Endodermal cell (in vitro differentiated cells): ENCODE measurements at regions not wholly inside any gene's neighbourhood (a gene's known extent, or its start where the extent isn't known, plus 50 kb on each side); places are given as distances from the start of the nearest gene placed in this dataset.
"Not testable (repeated sequence)": the region's sequence is repeated elsewhere in the genome, so short reads cannot be mapped to it uniquely, and the experiment has no call there.

Experiments
- DNase-seq: peaks from one replicate; pipeline ENCODE4 v3.0.0-alpha.2; 2017
- H3K27ac ChIP-seq: 2 replicates; pipeline ENCODE4 v1.5.1; 2013; ENCODE audit warnings: mild to moderate bottlenecking, low read depth, low read length, moderate library complexity
- H3K27me3 ChIP-seq: 2 replicates; pipeline ENCODE4 v1.6.1; 2013; ENCODE audit warnings: mild to moderate bottlenecking, low read length, moderate library complexity; ENCODE audit not compliant: insufficient read depth, control insufficient read depth, poor library complexity, severe bottlenecking
- H3K36me3 ChIP-seq: 2 replicates; pipeline ENCODE4 v1.7.0; 2013; ENCODE audit warnings: mild to moderate bottlenecking, low read length, moderate library complexity; ENCODE audit not compliant: control insufficient read depth, insufficient read depth
- H3K4me1 ChIP-seq: one replicate; pipeline ENCODE4 v1.7.0; 2013; ENCODE audit warnings: low read length; ENCODE audit not compliant: control insufficient read depth, insufficient read depth
- H3K4me3 ChIP-seq: 2 replicates; pipeline ENCODE4 v1.5.1; 2013; ENCODE audit warnings: mild to moderate bottlenecking, low read length, moderate library complexity
- H3K9ac ChIP-seq: 2 replicates; pipeline ENCODE4 v1.6.1; 2013; ENCODE audit warnings: mild to moderate bottlenecking, low read length, moderate library complexity; ENCODE audit not compliant: poor library complexity, severe bottlenecking; ENCODE audit errors: extremely low read depth
- H3K9me3 ChIP-seq: 2 replicates; pipeline ENCODE4 v1.6.1; 2013; ENCODE audit warnings: mild to moderate bottlenecking, low read length, moderate library complexity; ENCODE audit not compliant: control insufficient read depth
- H3K27ac Mint-ChIP-seq: 2 replicates; pipeline ENCODE4 v1.8.0; 2020; ENCODE audit warnings: mixed read lengths
- H3K27me3 Mint-ChIP-seq: 2 replicates; pipeline ENCODE4 v1.8.0; 2021; ENCODE audit warnings: mild to moderate bottlenecking, mixed read lengths; ENCODE audit not compliant: insufficient read depth
- H3K36me3 Mint-ChIP-seq: 2 replicates; pipeline ENCODE4 v1.8.0; 2020; ENCODE audit warnings: low read depth, mixed read lengths
- H3K4me1 Mint-ChIP-seq: 2 replicates; pipeline ENCODE4 v1.8.0; 2020; ENCODE audit warnings: mixed read lengths
- H3K4me3 Mint-ChIP-seq: 2 replicates; pipeline ENCODE4 v1.8.0; 2020; ENCODE audit warnings: mild to moderate bottlenecking, moderate library complexity, mixed read lengths
- H3K9me3 Mint-ChIP-seq: 2 replicates; pipeline ENCODE4 v1.8.0; 2020; ENCODE audit warnings: mild to moderate bottlenecking, mixed read lengths
- WGBS, 2 experiments: methylation state at CpG; one replicate each; pipeline versions ENCODE4 v1.1.5 to v1.1.7; 2013; ENCODE audit warnings: missing lambda C conversion rate in 2 of 2, mixed read lengths in 1 of 2; ENCODE audit not compliant: insufficient coverage in 1 of 2, insufficient read length in 1 of 2; 5-methylcytosine and 5-hydroxymethylcytosine counted together
- TF ChIP-seq, protein P1 (sequence below): fragments of 200-600 bp; sonication (generic); conservative IDR thresholded peaks from 2 replicates; pipeline ENCODE4 v1.5.0; 2021; ENCODE audit warnings: antibody characterized with exemption, mild to moderate bottlenecking

DNA sequence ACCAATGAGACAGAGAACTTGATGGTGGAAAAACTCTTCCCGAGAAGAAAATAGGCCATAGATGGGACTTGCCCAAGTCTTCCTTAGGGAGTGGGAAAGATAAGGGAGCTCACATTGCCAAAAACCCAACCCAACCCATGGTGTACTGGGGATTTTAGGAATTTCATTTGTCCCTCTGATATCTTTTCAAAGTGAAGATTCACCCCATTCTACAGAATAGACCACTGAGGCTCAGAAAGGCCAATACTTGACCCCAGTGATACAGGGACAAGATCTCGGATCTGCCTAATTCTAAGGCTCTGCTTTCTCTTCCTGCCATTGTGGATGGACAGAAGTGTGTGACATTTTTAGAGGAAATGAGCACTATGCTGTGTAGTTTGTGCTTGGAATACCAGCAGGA lies 159.0 kb downstream of the MYCN start:
- no peak overlapping the region for H3K4me3 Mint-ChIP-seq
- no peaks in the 10 kb centered on the region for H3K27me3 Mint-ChIP-seq
- Histone ChIP-seq H3K36me3 (no peaks in the 10 kb centered on the region), H3K4me1 (peaks cover 13% of the 10 kb centered on the region), H3K27me3 (no peaks in the 10 kb centered on the region), H3K9me3 (no peaks in the 10 kb centered on the region), H3K9ac (no peak overlapping the region), H3K4me3 (no peak overlapping the region), H3K27ac (no peak overlapping the region)
- TF ChIP-seq, protein P1, sequence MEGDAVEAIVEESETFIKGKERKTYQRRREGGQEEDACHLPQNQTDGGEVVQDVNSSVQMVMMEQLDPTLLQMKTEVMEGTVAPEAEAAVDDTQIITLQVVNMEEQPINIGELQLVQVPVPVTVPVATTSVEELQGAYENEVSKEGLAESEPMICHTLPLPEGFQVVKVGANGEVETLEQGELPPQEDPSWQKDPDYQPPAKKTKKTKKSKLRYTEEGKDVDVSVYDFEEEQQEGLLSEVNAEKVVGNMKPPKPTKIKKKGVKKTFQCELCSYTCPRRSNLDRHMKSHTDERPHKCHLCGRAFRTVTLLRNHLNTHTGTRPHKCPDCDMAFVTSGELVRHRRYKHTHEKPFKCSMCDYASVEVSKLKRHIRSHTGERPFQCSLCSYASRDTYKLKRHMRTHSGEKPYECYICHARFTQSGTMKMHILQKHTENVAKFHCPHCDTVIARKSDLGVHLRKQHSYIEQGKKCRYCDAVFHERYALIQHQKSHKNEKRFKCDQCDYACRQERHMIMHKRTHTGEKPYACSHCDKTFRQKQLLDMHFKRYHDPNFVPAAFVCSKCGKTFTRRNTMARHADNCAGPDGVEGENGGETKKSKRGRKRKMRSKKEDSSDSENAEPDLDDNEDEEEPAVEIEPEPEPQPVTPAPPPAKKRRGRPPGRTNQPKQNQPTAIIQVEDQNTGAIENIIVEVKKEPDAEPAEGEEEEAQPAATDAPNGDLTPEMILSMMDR, result no peak
- no peak overlapping the region for H3K27ac Mint-ChIP-seq
- peaks cover 55% of the 10 kb centered on the region for H3K4me1 Mint-ChIP-seq
- WGBS, 2 experiments, result 97 to 100% methylated on average over 2 of the region's 2 CpGs
- no peaks in the 10 kb centered on the region for H3K9me3 Mint-ChIP-seq
- DNase-seq, result no peak
- no peaks in the 10 kb centered on the region for H3K36me3 Mint-ChIP-seq

- no peaks in the 10 kb centered on the region for H3K27me3 ChIP-seq
- DNase-seq, result no peak
- no peaks in the 10 kb centered on the region for H3K27me3 Mint-ChIP-seq
- no peak overlapping the region for H3K27ac ChIP-seq
- H3K9me3 ChIP-seq, result no peaks in the 10 kb centered on the region
- peaks cover 10% of the 10 kb centered on the region for H3K4me1 ChIP-seq
- 94 to 96% methylated on average over 3 to 4 of the region's 4 CpGs for WGBS, 2 experiments
- H3K9ac ChIP-seq, result no peak overlapping the region
- H3K9me3 Mint-ChIP-seq, result no peaks in the 10 kb centered on the region
- peaks cover 37% of the 10 kb centered on the region for H3K4me1 Mint-ChIP-seq
- no peaks in the 10 kb centered on the region for H3K36me3 ChIP-seq
- no peak overlapping the region for H3K4me3 ChIP-seq
- H3K4me3 Mint-ChIP-seq, result no peak overlapping the region
- H3K27ac Mint-ChIP-seq, result no peak overlapping the region
- H3K36me3 Mint-ChIP-seq, result no peaks in the 10 kb centered on the region
- TF ChIP-seq, protein P1, result no peak
Measured at GRCh38 chr2:16096962-16097361, 156.6 kb downstream of the MYCN start.

- peaks cover 10% of the 10 kb centered on the region for H3K4me1 ChIP-seq
- H3K27ac Mint-ChIP-seq, DNase-seq, H3K4me3 ChIP-seq, H3K36me3 Mint-ChIP-seq, H3K27me3 Mint-ChIP-seq, H3K27me3 ChIP-seq, H3K4me3 Mint-ChIP-seq, H3K9me3 ChIP-seq, H3K27ac ChIP-seq, H3K9me3 Mint-ChIP-seq, H3K36me3 ChIP-seq, H3K9ac ChIP-seq: not testable (repeated sequence)
- 93 to 100% methylated on average over 1 of the region's 1 CpG for whole genome bisulfite sequencing, 2 experiments
- H3K4me1 Mint-ChIP-seq, result peaks cover 24% of the 10 kb centered on the region
Measured at GRCh38 chr2:16095483-16095882, 155.1 kb downstream of the MYCN start.

GRCh38 chr2:16094811-16095210 lies 154.5 kb downstream of the MYCN start:
- peaks cover 18% of the 10 kb centered on the region for H3K4me1 Mint-ChIP-seq
- 88 to 91% methylated on average over 6 of the region's 6 CpGs for WGBS, 2 experiments
- no peak overlapping the region for H3K27ac Mint-ChIP-seq
- H3K36me3 Mint-ChIP-seq, result no peaks in the 10 kb centered on the region
- Histone ChIP-seq H3K9ac (no peak overlapping the region), H3K36me3 (no peaks in the 10 kb centered on the region), H3K4me3 (no peak overlapping the region), H3K27ac (no peak overlapping the region), H3K4me1 (peaks cover 10% of the 10 kb centered on the region), H3K9me3 (no peaks in the 10 kb centered on the region), H3K27me3 (no peaks in the 10 kb centered on the region)
- H3K27me3 Mint-ChIP-seq, result no peaks in the 10 kb centered on the region
- no peak overlapping the region for H3K4me3 Mint-ChIP-seq
- TF ChIP-seq, protein P1, result no peak
- no peak for DNase-seq
- no peaks in the 10 kb centered on the region for H3K9me3 Mint-ChIP-seq
